22Rv1 (cell line): ENCODE measurements at regions not wholly inside any gene's neighbourhood (a gene's known extent, or its start where the extent isn't known, plus 50 kb on each side); places are given as distances from the start of the nearest gene placed in this dataset.

Source experiments
- H3K27ac ChIP-seq: fragments of 450-650 bp; 2 replicates; pipeline ENCODE4 v1.5.1; 2017
- ZFX ChIP-seq: fragments of 450-650 bp; IDR thresholded peaks from 2 replicates; pipeline ENCODE4 v1.6.1; 2017; ENCODE audit warnings: antibody characterized with exemption, borderline replicate concordance
- TF ChIP-seq, protein P1 (sequence below): fragments of 450-650 bp; IDR thresholded peaks from 2 replicates; pipeline ENCODE4 v1.5.1; 2017; ENCODE audit warnings: mild to moderate bottlenecking

DNA sequence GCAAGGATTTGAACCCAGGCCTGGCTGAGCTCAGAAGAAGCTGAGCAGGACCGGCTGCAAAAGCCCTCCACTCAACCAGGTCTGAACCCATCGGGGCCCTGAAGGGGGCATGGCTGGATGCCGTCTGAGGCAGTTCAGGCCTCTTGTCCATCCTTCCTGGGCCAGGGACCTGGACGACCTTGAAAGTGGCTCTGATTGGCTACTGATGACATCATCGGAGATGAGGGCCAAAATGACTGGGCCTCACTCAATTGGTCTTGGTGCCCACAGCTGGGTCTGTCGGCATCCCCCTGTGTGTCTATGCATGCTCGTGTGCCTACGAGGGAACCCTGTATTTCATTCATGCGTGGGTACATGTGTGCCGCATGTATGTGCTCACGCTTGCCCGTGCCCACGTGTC lies 71.8 kb downstream of the PTPRS start:
- TF ChIP-seq, protein P1, sequence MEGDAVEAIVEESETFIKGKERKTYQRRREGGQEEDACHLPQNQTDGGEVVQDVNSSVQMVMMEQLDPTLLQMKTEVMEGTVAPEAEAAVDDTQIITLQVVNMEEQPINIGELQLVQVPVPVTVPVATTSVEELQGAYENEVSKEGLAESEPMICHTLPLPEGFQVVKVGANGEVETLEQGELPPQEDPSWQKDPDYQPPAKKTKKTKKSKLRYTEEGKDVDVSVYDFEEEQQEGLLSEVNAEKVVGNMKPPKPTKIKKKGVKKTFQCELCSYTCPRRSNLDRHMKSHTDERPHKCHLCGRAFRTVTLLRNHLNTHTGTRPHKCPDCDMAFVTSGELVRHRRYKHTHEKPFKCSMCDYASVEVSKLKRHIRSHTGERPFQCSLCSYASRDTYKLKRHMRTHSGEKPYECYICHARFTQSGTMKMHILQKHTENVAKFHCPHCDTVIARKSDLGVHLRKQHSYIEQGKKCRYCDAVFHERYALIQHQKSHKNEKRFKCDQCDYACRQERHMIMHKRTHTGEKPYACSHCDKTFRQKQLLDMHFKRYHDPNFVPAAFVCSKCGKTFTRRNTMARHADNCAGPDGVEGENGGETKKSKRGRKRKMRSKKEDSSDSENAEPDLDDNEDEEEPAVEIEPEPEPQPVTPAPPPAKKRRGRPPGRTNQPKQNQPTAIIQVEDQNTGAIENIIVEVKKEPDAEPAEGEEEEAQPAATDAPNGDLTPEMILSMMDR, result no peak
- TF ChIP-seq ZFX, result no peak
- no peak overlapping the region for H3K27ac ChIP-seq

DNA sequence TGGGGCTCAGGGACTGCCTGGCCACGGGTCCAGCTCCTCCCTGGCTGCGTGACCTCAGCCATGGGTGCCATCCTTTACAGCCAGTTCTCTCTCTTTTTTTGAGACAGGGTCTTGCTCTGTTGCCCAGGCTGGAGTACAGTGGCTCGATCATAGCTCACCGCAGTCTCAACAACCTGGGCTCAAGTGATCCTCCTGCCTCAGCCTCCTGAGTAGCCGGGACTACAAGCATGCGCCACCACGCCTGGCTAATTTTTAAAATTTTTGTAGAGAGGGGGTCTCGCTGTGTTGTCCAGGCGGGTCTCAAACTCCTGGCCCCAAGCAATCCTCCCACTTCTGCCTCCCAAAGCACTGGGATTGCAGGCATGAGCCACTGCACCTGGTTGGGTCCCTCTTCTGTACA lies 75.4 kb downstream of the PTPRS start:
- no peak overlapping the region for H3K27ac ChIP-seq
- TF ChIP-seq, protein P1, result no peak
- no peak for TF ChIP-seq ZFX

DNA sequence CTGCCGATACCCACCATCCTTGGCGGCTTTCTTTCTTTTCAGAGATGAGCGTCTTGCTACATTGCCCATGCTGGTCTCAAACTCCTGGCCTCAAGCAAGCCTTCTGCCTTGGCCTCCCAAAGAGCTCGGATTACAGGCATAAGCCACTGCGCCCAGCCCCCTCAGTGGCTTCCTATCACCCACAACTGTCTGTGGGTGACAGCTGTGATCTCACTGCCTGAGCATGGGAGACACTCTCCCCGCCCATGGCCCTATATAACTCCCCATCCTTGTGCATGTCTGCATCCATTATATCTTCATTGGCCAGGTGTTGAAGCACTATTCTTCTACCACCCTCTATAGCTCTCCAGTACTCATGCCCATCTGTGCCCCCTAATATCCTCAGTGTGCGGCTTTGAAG lies 76.2 kb downstream of the PTPRS start:
- TF ChIP-seq ZFX, result no peak
- TF ChIP-seq, protein P1, result no peak

DNA sequence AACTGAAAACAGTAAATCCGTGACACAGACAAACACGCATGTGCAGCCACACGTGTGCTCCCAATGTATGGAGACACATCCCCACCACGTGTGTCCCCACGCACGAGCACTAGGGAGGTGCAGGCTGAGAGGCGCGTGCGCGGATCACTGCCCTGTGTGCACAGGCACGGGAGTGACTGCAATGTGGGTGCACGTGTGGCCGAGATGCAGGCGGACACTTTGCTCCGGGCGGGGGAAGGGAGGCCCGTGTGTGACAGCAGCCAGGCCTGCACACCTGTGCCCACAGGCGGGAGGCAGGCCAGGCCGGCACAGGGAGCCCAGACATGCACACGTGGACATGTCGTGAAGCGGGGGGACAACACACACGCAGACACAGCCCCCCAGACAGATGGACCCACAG lies 77.0 kb downstream of the PTPRS start:
- no peak overlapping the region for H3K27ac ChIP-seq
- TF ChIP-seq, protein P1, result no peak
- TF ChIP-seq ZFX, result no peak

More for the DNA sequence above, 76.2 kb downstream of the PTPRS start:
- no peak overlapping the region for H3K27ac ChIP-seq

DNA sequence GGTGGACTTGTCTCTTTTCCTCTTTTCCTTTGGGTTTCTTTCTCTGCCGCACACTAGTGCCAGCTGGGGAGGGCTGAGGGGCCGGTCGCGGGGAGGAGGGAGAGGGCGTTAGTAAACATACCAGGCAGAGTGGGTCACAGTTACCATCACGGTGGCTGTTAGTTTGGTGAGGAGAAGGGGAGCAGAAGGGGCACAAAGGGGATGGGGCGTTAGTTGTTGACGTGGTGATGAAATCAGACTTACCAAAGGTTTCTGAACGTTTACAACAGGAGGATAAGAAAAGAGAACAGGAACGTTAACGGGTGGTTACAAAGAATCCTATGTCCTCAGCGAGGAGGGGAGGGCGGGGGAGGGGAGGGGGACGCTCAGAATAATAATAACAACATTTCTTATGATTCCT lies 77.9 kb downstream of the PTPRS start:
- no peak overlapping the region for H3K27ac ChIP-seq
- no peak for TF ChIP-seq ZFX
- TF ChIP-seq, protein P1, result no peak

DNA sequence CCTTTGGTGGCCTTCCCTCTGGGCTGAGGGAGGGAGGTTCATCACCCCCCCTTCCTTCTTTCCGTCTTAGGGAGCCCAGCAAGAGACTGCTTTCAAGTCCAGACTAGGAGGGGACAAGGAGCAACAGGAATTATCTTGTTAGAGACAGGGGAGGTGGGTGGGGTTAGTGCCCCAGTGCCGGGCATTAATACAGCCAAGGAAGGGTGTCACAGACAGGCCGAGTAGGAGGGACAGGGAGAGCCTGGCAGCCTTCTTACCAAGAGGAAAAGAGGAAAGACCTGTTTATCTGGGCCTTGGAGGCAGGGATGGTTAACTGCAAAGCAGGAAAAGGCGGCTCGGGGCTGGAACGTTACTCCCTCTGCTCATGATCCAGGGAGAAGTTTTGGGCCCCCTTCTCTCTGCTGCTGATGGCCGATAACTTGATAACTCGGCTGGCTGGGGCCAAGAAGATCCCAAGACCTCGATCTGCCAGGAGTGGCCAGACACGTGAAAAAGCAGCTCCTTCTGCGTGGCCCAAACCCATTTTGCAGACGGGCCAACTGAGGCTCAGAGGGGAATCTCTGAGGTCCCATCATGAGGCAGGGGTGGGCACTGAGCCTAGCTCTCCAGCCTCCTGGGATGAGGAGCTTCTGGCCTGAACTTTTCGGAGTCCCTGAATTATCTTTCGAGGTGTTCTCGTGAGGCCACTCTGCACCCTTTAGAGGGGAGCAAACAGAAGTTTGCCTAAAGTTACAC lies 79.3 kb downstream of the PTPRS start:
- H3K27ac ChIP-seq, result peak overlapping the region; percentile 53
- TF ChIP-seq ZFX, result no peak
- TF ChIP-seq, protein P1, result no peak

DNA sequence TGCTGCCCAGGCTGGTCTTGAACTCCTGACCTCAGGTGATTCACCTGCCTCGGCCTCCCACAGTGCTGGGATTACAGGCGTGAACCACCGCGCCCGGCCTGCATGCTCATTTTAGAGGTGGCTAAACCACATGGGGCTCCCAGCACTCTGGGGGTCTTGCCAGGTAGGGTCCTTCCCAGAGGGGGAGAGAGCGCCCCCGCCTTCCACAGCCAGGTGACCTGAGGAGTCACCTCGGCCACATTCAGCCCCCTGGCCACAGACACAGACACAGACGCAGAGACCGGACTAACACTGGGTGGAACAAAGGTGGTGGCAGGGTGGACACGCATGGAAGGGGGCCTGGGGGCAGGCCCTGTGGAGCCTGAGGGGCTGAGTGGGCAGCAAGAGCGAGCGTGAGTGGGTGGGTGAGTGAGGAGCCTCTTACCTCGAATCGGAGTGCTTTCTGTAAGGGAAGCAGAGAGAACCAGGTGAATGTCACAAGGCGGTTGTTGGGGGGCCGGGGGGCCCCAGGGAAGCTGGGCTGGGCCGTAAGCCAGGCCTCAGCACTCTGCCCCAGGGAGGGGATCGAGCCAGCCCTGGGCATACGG lies 80.1 kb downstream of the PTPRS start:
- TF ChIP-seq ZFX, result no peak
- TF ChIP-seq, protein P1, result no peak
- peak overlapping the region; percentile 53 for H3K27ac ChIP-seq
